HepG2 (cell line): ENCODE measurements at regions not wholly inside any gene's neighbourhood (a gene's known extent, or its start where the extent isn't known, plus 50 kb on each side); places are given as distances from the start of the nearest gene placed in this dataset.

Experiments
- ATF1 ChIP-seq: IDR thresholded peaks from 2 replicates; pipeline ENCODE4 v1.6.1; 2016; ENCODE audit warnings: mild to moderate bottlenecking, control low read depth
- EEA1 ChIP-seq: sonication (generic); formaldehyde crosslinking; IDR thresholded peaks from 2 replicates; pipeline ENCODE4 v1.5.1; 2020; ENCODE audit warnings: mild to moderate bottlenecking, missing genetic modification reagents, borderline replicate concordance
- EHMT2 ChIP-seq: fragments of 200-600 bp; sonication (generic); IDR thresholded peaks from 2 replicates; pipeline ENCODE4 v1.7.0; 2017; ENCODE audit warnings: antibody characterized with exemption, low read depth, low read length, borderline replicate concordance
- ETV5 ChIP-seq: IDR thresholded peaks from 2 replicates; pipeline ENCODE4 v1.6.1; 2018; ENCODE audit warnings: missing biosample characterization, missing genetic modification reagents, inconsistent platforms, borderline replicate concordance
- FOXA1 ChIP-seq, 2 experiments: fragments of 450-650 bp in 1 of 2; sonication (generic) in 1 of 2; formaldehyde crosslinking in 1 of 2; IDR thresholded peaks; 2 replicates each; pipeline versions ENCODE4 v1.4.0 to v1.6.1; 2016 to 2020; ENCODE audit warnings: missing genetic modification reagents in 1 of 2
- POLR2A ChIP-seq, 2 experiments: IDR thresholded peaks; 2 replicates each; pipeline ENCODE4 v1.6.1; 2011; ENCODE audit warnings: low read depth in 2 of 2, low read length in 2 of 2, mild to moderate bottlenecking in 1 of 2, moderate library complexity in 1 of 2; ENCODE audit not compliant: insufficient read depth in 1 of 2
- RAD21 ChIP-seq: fragments of 450-650 bp; formaldehyde crosslinking; IDR thresholded peaks from 2 replicates; pipeline ENCODE4 v1.5.0; 2020; ENCODE audit warnings: mild to moderate bottlenecking
- SOX13 ChIP-seq, 3 experiments: fragments of 450-650 bp in 1 of 3; sonication (generic) in 1 of 3; formaldehyde crosslinking in 1 of 3; IDR thresholded peaks in 2 of 3; conservative IDR thresholded peaks in 1 of 3; 2 replicates each; pipeline versions ENCODE4 v1.5.0 to v1.6.1; 2016 to 2020; ENCODE audit warnings: antibody characterized with exemption in 1 of 3, mild to moderate bottlenecking in 1 of 3, missing compliant biosample characterization in 1 of 3, missing genetic modification reagents in 1 of 3, moderate library complexity in 1 of 3
- TGIF2 ChIP-seq: IDR thresholded peaks from 2 replicates; pipeline ENCODE4 v1.6.1; 2016; ENCODE audit warnings: control low read depth, missing compliant biosample characterization
- YY1 ChIP-seq: IDR thresholded peaks from 2 replicates; pipeline ENCODE4 v1.6.1; 2011; ENCODE audit warnings: low read length, low read depth, moderate library complexity, mild to moderate bottlenecking; ENCODE audit not compliant: insufficient read depth, insufficient replicate concordance
- ZNF292 ChIP-seq: sonication (generic); formaldehyde crosslinking; IDR thresholded peaks from 2 replicates; pipeline ENCODE4 v1.8.1; 2022; ENCODE audit warnings: mild to moderate bottlenecking, low read depth, missing genetic modification reagents, borderline replicate concordance
- ZNF382 ChIP-seq: sonication (generic); formaldehyde crosslinking; IDR thresholded peaks from 2 replicates; pipeline ENCODE4 v1.5.0; 2020; ENCODE audit warnings: missing genetic modification reagents, mild to moderate bottlenecking, borderline replicate concordance
- TF ChIP-seq, protein P1 (sequence below): sonication (generic); formaldehyde crosslinking; IDR thresholded peaks from 2 replicates; pipeline ENCODE4 v1.5.0; 2020; ENCODE audit warnings: missing genetic modification reagents
- TF ChIP-seq, protein P2 (sequence below): sonication (generic); formaldehyde crosslinking; IDR thresholded peaks from 2 replicates; pipeline ENCODE4 v1.5.0; 2020; ENCODE audit warnings: mild to moderate bottlenecking, missing genetic modification reagents, moderate library complexity

DNA sequence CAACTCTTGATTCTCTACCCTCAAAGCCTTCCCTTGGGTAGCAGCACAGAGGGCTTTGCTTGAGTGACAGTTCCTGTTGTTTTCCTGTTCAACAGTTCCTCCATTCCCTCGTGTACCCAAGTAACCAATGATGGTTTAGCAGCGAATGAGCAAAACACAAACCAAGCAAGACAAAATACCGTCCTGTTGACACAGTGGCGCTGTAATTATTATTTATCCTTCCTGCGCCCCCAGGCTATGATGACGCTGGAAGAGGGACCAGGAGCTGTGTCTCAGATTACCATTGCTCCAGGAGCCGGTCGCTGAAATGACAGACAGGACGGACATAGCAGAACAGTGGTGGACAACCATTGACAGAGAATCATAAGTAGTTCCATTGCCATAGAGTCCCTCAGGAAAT lies 154.8 kb downstream of the GADD45G start:
- TF ChIP-seq, protein P1, sequence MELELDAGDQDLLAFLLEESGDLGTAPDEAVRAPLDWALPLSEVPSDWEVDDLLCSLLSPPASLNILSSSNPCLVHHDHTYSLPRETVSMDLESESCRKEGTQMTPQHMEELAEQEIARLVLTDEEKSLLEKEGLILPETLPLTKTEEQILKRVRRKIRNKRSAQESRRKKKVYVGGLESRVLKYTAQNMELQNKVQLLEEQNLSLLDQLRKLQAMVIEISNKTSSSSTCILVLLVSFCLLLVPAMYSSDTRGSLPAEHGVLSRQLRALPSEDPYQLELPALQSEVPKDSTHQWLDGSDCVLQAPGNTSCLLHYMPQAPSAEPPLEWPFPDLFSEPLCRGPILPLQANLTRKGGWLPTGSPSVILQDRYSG (CRISPR knock-in tag), result no peak
- no peak for TF ChIP-seq ATF1
- TF ChIP-seq TGIF2 (CRISPR knock-in tag), result no peak
- no peak for TF ChIP-seq EEA1 (CRISPR knock-in tag)
- TF ChIP-seq RAD21 (CRISPR knock-in tag), result no peak
- no peak for TF ChIP-seq ZNF382 (CRISPR knock-in tag)
- no peak for TF ChIP-seq POLR2A (IDR thresholded peaks at IDR 0.05; ENCODE audit: insufficient read depth in 1 of 2, low read depth in 2 of 2, low read length in 2 of 2)
- TF ChIP-seq SOX13 (IDR thresholded peaks at IDR 0.05), result no peak
- TF ChIP-seq SOX13 (CRISPR knock-in tag; conservative IDR thresholded peaks at IDR 0.05 in 1 of 2, IDR thresholded peaks at IDR 0.05 in 1 of 2), result no peak
- TF ChIP-seq, protein P2, sequence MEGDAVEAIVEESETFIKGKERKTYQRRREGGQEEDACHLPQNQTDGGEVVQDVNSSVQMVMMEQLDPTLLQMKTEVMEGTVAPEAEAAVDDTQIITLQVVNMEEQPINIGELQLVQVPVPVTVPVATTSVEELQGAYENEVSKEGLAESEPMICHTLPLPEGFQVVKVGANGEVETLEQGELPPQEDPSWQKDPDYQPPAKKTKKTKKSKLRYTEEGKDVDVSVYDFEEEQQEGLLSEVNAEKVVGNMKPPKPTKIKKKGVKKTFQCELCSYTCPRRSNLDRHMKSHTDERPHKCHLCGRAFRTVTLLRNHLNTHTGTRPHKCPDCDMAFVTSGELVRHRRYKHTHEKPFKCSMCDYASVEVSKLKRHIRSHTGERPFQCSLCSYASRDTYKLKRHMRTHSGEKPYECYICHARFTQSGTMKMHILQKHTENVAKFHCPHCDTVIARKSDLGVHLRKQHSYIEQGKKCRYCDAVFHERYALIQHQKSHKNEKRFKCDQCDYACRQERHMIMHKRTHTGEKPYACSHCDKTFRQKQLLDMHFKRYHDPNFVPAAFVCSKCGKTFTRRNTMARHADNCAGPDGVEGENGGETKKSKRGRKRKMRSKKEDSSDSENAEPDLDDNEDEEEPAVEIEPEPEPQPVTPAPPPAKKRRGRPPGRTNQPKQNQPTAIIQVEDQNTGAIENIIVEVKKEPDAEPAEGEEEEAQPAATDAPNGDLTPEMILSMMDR (CRISPR knock-in tag), result no peak
- no peak for TF ChIP-seq ZNF292 (CRISPR knock-in tag)
- no peak for TF ChIP-seq YY1
- no peak for TF ChIP-seq ETV5 (CRISPR knock-in tag)
- TF ChIP-seq EHMT2, result no peak
- no peak for TF ChIP-seq FOXA1 (IDR thresholded peaks at IDR 0.05)
- no peak for TF ChIP-seq FOXA1 (CRISPR knock-in tag; IDR thresholded peaks at IDR 0.05)
